ENCODE measurements at regions not wholly inside any gene's neighbourhood (a gene's known extent, or its start where the extent isn't known, plus 50 kb on each side); places are given as distances from the start of the nearest gene placed in this dataset.

DNA sequence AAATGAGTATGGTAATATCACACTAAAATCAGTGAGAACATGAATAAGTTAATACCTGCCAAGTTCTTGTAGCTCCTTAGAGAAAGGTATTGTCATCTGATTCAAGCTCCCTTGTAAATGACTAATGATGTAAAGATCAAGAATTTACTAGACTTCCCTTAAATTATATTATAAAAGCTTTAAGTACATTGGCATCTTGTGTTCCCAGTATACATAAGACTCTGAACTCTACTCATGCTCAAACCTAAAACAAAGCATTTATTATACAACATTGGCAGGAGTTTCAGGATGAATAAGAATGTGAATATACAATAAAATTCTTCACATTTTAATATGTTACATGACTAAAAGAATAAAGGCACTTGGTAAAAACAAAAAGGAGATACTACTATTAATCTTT is 126.8 kb upstream of the UNC5C start:
- TF ChIP-seq GATA3 (IDR thresholded peaks at IDR 0.05; ENCODE audit: low read depth, low read length) (no peak), GATA2 (IDR thresholded peaks at IDR 0.05; ENCODE audit: low read depth, low read length) (no peak)

Data from SH-SY5Y (cell line).